ENCODE measurements at regions not wholly inside any gene's neighbourhood (a gene's known extent, or its start where the extent isn't known, plus 50 kb on each side); places are given as distances from the start of the nearest gene placed in this dataset.

- TF ChIP-seq ZBTB8A (CRISPR knock-in tag; IDR thresholded peaks at IDR 0.05; ENCODE audit: borderline replicate concordance, low read depth) (no peak), ZNF629 (CRISPR knock-in tag; conservative IDR thresholded peaks at IDR 0.05) (no peak), PLRG1 (conservative IDR thresholded peaks at IDR 0.05) (no peak), HOXD1 (CRISPR knock-in tag; IDR thresholded peaks at IDR 0.05) (no peak), ZFP36L1 (CRISPR knock-in tag; IDR thresholded peaks at IDR 0.05) (no peak), ZNF34 (CRISPR knock-in tag; IDR thresholded peaks at IDR 0.05; ENCODE audit: borderline replicate concordance) (no peak), TERF1 (CRISPR knock-in tag; IDR thresholded peaks at IDR 0.05) (no peak)
Observed at GRCh38 chr5:19208397-19208796, 779.6 kb downstream of the CDH18 start (continued).

GRCh38 chr5:19210886-19211285 is 777.1 kb downstream of the CDH18 start:
- Histone ChIP-seq H3K9me3 (ENCODE audit: low read length) (peaks cover 53% of the 10 kb centered on the region), H3K9ac (ENCODE audit: insufficient read depth, low read depth, low read length) (no peak overlapping the region), H3K36me3 (replicated peaks in 1 of 2; ENCODE audit: control insufficient read depth in 1 of 2, insufficient read depth in 2 of 2, low read length in 2 of 2) (no peaks in the 10 kb centered on the region), H3K4me3 (replicated peaks in 1 of 3; ENCODE audit: insufficient read depth in 1 of 3, low read depth in 2 of 3, low read length in 3 of 3) (no peak overlapping the region), H3K27ac (ENCODE audit: extremely low read length, insufficient read depth, low read length) (no peak overlapping the region), H3K27me3 (ENCODE audit: control insufficient read depth in 1 of 2, insufficient read depth in 2 of 2, low read length in 2 of 2) (no peaks in the 10 kb centered on the region; a peak in 1 of 5 replicates), H4K20me1 (ENCODE audit: insufficient read depth, low read length) (no peaks in the 10 kb centered on the region), H3K79me2 (ENCODE audit: insufficient read depth, low read length) (no peaks in the 10 kb centered on the region), H3K4me2 (ENCODE audit: low read depth, low read length) (no peak overlapping the region), H2AFZ (ENCODE audit: low read length) (no peak overlapping the region), H3K4me1 (ENCODE audit: insufficient read depth, low read length) (no peaks in the 10 kb centered on the region)
- no peak for DNase-seq (ENCODE audit: low spot score)
- ChIA-PET POLR2A (no interaction called here), CTCF (ENCODE audit: low intra/inter-chr PET ratio, low total read pairs) (no interaction called here)
- TF ChIP-seq POLR2G (IDR thresholded peaks at IDR 0.05; ENCODE audit: low read depth, low read length) (no peak), MIXL1 (CRISPR knock-in tag; IDR thresholded peaks at IDR 0.05) (no peak), ZFP41 (CRISPR knock-in tag; IDR thresholded peaks at IDR 0.05; ENCODE audit: borderline replicate concordance) (no peak), THAP8 (CRISPR knock-in tag; IDR thresholded peaks at IDR 0.05; ENCODE audit: borderline replicate concordance) (no peak), ATRX (CRISPR knock-in tag; IDR thresholded peaks at IDR 0.05; ENCODE audit: borderline replicate concordance) (no peak), CSRNP2 (CRISPR knock-in tag; conservative IDR thresholded peaks at IDR 0.05; ENCODE audit: low read depth) (no peak), PITX1 (CRISPR knock-in tag; IDR thresholded peaks at IDR 0.05) (no peak), ZBTB43 (CRISPR knock-in tag; conservative IDR thresholded peaks at IDR 0.05) (no peak), KDM1A (CRISPR knock-in tag; IDR thresholded peaks at IDR 0.05) (no peak), SMYD3 (CRISPR knock-in tag; IDR thresholded peaks at IDR 0.05) (no peak)
- in situ Hi-C loops (cut with HindIII; ENCODE audit: extremely low pct_ligation_motif_present, low pct_unique_long_range_greater_than_20kb): no loop called here
- FAIRE-seq: no peak
- no peak for ATAC-seq
- 3% methylated on average over 1 of the region's 1 CpG for WGBS (ENCODE audit: low lambda C conversion rate)
- BruUV-seq (replicated peaks): no TSS peak
- intact Hi-C loops (cut with micrococcal nuclease; ENCODE audit: unreplicated experiment): no loop called here

Measured in HepG2 (cell line).